ENCODE measurements at regions not wholly inside any gene's neighbourhood (a gene's known extent, or its start where the extent isn't known, plus 50 kb on each side); places are given as distances from the start of the nearest gene placed in this dataset.

DNA sequence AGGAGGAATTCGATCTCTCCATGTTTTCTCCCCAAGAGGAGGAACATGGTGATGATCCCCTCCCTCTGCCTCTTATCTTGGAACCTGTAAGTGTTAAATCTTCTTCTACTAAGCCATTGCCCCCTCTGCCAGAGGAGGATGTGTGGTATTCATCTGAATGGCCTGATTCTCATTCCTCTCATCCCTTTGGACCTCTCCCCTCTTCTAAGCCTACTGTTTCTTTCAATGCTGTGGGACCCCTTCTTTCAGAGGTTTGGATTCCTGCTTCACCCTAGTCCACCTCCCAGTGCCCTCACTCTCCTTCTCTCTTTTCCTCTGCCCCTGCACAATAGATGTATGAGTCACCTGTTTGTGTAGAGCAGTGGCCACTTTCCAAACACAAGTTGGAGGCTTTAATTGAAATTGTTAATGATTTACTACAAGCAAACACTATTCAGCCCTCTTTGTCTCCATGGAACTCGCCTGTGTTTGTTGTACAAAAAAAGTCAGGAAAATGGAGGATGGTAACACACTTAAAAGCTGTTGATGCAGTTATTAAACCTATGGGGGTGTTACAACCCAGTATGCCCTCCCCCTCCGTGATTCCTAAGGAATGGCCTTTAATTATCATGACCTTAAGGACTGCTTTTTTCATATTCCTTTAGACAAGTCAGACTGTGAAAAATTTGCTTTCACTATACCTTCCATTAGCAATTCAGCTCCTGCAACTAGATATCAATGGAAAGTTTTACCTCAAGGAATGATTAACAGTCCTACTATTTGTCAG is 192.1 kb upstream of the ALG10B start:
- peaks cover 6% of the 10 kb centered on the region for H3K27me3 Mint-ChIP-seq
- H3K4me3 Mint-ChIP-seq = no peak overlapping the region
- no peaks in the 10 kb centered on the region for H3K4me1 Mint-ChIP-seq
- peaks cover 4% of the 10 kb centered on the region for H3K9me3 Mint-ChIP-seq
- no peaks in the 10 kb centered on the region for H3K36me3 Mint-ChIP-seq
- H3K27ac Mint-ChIP-seq = no peak overlapping the region

DNA sequence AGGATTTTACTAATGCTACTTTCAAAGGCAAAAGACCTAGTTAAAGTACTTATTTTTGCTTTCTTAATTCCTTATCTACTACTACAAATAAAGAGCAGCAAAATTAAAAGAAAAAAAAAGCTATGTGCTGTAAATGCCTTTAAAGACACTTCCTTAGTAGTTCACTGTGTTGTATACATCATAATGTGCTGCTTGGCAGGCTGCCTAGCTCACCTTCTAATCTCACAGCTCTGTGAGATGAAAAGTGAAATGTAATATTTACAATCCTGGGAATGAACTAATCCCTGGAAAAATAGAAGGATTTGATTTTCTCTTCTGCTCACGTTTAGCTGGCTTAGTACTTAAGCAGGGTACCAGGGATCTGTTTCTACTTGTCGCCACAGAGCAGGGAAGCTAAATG is 184.4 kb upstream of the ALG10B start:
- H3K27me3 Mint-ChIP-seq = peaks cover 15% of the 10 kb centered on the region
- H3K4me3 Mint-ChIP-seq = no peak overlapping the region
- no peak overlapping the region for H3K27ac Mint-ChIP-seq
- H3K4me1 Mint-ChIP-seq = no peaks in the 10 kb centered on the region
- no peaks in the 10 kb centered on the region for H3K9me3 Mint-ChIP-seq
- no peaks in the 10 kb centered on the region for H3K36me3 Mint-ChIP-seq

DNA sequence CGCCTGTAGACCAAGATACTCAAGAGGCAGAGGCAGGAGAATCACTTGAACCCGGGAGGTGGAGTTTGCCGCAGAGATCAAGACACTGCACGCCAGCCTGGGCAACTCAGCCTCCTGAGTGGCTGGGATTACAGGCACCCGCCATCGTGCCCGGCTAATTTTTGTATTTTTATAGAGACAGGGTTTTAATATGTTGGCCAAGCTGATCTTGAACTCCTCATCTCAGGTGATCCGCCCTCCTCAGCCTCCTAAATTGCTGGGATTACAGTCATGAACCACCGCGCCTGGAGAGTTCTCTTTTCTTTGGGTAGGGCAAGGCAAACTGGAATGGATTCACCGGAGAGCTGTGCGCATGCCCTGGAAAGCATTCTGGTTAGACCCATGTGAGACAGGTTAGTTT is 179.3 kb upstream of the ALG10B start:
- Mint-ChIP-seq H3K4me3 (no peak overlapping the region), H3K36me3 (no peaks in the 10 kb centered on the region), H3K27ac (no peak overlapping the region), H3K27me3 (peaks cover 10% of the 10 kb centered on the region), H3K4me1 (peaks cover 10% of the 10 kb centered on the region), H3K9me3 (no peaks in the 10 kb centered on the region)

DNA sequence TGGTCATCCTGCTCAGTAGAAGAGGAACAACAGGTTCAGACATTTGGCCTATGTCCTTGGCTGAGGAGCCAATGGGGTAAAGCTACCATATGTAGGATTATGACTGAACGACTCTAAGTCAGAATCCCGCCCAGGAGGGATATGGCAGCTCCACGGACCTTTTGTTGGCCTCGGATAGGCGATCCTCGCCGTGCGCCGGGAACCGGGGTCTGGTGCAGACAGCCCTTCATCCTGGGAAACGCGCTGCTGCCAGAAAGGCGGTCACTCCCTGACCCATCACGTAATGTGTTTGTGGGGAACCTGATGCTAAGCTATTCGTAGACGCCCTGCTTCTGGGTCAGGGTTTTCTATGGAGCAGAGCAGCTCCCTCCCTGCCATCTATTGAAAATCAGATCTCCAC is 178.9 kb upstream of the ALG10B start:
- Mint-ChIP-seq H3K36me3 (no peaks in the 10 kb centered on the region), H3K27me3 (peaks cover 7% of the 10 kb centered on the region), H3K4me1 (peaks cover 10% of the 10 kb centered on the region), H3K4me3 (no peak overlapping the region), H3K9me3 (no peaks in the 10 kb centered on the region), H3K27ac (no peak overlapping the region)

DNA sequence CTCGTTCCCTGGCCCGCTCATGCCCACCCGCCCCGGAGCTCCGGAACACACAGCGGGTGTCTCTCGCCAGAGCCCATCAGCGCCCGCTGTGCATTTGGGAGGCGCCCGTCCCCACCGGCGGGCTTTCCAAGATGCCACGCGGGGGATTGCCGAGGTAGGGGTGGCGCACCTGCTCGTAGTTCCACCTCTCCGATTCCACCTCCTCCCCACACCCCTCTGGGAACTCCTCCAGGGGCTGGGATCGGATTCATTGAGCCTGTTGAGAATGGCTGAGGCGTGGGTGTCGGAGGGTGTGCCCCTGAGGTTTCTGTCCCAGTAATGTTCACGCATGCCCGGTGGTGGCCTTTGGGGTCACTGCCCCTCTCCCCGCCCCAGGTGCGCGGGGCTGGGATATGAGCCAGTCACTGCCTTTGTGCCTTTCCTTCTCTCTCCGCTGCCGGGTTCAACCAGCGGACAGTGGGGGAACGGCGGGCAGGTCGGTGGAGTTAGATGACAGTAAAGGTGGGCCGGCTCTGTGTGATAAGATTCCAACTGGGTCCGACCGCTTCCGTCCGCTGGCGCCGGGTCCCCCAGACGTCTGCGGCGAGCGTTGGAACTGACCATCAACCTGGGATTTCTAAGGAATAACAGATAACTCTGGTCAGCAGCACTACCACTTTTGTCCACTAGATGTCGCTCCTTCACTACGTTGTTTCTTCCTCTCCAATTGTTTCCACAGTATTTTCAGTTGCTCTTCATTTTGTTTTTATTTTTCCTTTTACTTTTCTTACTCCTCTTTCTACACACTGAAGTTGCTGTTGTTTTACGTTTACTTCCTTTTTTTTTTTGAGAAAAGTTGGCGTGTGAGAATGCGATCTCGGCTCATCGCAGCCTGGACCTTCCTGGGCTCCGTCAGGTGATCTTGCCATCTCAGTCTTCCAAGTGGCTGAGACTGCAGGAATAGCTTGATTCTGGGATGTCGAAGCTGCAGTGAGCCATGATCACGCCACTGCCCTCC is 178.1 kb upstream of the ALG10B start:
- no peaks in the 10 kb centered on the region for H3K36me3 Mint-ChIP-seq
- peak overlapping the region; percentile 81 for H3K4me3 Mint-ChIP-seq
- peaks cover 10% of the 10 kb centered on the region for H3K4me1 Mint-ChIP-seq
- no peaks in the 10 kb centered on the region for H3K9me3 Mint-ChIP-seq
- no peak overlapping the region for H3K27ac Mint-ChIP-seq
- peaks cover 6% of the 10 kb centered on the region for H3K27me3 Mint-ChIP-seq

DNA sequence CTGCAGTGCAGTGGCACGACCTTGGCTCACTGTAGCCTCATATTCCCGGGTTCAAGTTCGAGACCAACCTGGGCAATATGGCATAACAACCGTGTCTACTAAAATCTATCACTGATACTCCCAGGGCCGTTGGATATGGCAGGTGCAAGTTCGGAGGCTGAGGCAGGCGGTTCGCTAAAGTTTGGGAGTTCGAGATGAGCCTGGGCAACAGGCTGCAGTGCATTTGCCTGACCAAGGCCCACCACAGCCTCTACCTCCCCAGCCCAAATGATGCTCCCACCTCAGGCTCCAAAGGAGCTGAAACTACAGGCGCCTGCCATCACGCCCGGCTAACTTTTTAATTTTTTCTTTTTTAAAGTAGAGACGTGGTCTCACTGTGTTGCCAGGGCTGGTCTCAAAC is 177.1 kb upstream of the ALG10B start:
- Mint-ChIP-seq H3K27ac (no peak overlapping the region), H3K9me3 (no peaks in the 10 kb centered on the region), H3K36me3 (no peaks in the 10 kb centered on the region), H3K4me3 (no peak overlapping the region), H3K4me1 (peaks cover 10% of the 10 kb centered on the region), H3K27me3 (peaks cover 6% of the 10 kb centered on the region)

DNA sequence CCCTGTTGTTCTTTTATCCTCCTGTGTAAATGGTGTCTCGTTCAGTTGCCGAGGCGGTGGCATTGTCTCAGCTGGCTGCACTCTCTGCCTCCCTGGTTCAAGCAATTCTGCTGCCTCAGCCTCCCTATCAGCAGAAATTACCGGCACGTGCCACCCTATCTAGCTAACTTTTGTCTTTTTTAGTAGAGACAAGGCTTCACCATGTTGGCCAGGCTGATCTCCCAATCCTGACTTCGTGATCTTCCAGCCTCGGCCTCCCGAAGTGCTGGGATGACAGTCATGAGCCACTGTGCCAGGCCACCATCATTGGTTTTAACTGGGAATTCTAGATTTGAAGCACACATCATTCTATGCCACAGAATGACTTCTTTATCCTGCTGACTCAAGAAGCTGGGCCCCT is 175.3 kb upstream of the ALG10B start:
- Mint-ChIP-seq H3K4me1 (peaks cover 10% of the 10 kb centered on the region), H3K9me3 (no peaks in the 10 kb centered on the region), H3K4me3 (no peak overlapping the region), H3K27ac (no peak overlapping the region), H3K36me3 (no peaks in the 10 kb centered on the region), H3K27me3 (peaks cover 6% of the 10 kb centered on the region)

DNA sequence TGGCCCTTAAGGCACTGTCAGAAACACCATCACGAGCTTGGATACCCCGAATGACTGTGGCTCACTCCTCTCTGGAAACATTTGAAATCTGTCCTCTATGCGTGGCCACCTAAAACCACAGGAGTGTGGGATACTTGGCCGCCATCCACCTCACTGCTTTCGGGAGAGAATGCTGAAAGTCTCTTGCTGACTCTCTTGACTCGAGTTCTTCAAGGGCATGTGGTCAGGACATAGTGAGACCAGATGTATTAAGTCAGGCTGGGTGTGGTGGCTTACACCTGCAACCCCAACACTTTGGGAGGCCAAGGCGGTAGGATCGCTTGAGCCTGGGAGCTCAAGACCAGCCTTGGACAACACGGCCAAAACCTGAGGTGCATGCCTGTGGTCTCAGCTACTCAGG is 174.7 kb upstream of the ALG10B start:
- H3K27ac Mint-ChIP-seq = no peak overlapping the region
- H3K9me3 Mint-ChIP-seq = no peaks in the 10 kb centered on the region
- peaks cover 10% of the 10 kb centered on the region for H3K4me1 Mint-ChIP-seq
- H3K4me3 Mint-ChIP-seq = no peak overlapping the region
- no peaks in the 10 kb centered on the region for H3K36me3 Mint-ChIP-seq
- peaks cover 4% of the 10 kb centered on the region for H3K27me3 Mint-ChIP-seq

DNA sequence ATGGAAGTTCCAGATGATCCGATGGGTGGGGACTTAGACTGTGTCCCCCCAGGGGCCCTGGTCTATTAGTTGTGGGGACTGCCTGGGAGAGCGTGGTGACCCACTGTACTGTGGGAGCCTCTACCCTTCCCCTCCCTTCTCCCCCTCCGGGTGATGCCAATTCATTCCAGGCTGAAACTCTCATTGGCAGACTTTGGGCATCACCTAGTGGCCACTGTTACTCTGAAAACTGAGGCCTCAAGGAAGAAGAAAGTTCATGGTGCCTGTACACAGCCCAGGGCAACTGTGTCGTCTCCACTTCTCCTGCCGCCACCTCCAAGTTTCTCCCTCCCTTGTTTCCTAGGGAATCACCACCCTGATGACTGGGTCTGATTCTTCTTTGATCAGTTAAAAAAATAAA is 173.6 kb upstream of the ALG10B start:
- peaks cover 10% of the 10 kb centered on the region for H3K9me3 Mint-ChIP-seq

DNA sequence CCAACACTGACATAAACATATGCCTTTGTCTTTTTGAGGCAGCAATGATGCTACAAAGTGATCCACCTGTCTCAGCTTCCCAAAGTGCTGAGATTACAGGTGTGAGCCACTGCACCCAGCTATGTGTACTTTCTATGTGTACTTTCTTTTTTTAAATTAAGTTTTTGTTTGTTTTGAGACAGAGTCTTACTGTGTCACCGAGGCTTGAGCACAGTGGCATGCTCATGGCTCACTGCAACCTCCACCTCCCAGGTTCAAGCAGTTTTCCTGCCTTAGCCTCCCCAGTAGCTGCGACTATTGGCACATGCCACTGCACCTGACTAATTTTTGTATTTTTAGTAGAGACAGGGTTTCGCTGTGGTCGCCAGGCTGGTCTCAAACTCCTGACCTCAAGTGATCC is 172.5 kb upstream of the ALG10B start:
- peaks cover under 1% of the 10 kb centered on the region for H3K4me1 Mint-ChIP-seq
- no peak overlapping the region for H3K27ac Mint-ChIP-seq
- H3K36me3 Mint-ChIP-seq = peaks cover 2% of the 10 kb centered on the region
- H3K4me3 Mint-ChIP-seq = no peak overlapping the region
- peaks cover 16% of the 10 kb centered on the region for H3K9me3 Mint-ChIP-seq
- no peaks in the 10 kb centered on the region for H3K27me3 Mint-ChIP-seq

More for the DNA sequence above, 173.6 kb upstream of the ALG10B start:
- Mint-ChIP-seq H3K27me3 (peaks cover 4% of the 10 kb centered on the region), H3K4me1 (peaks cover 10% of the 10 kb centered on the region), H3K4me3 (no peak overlapping the region), H3K36me3 (peaks cover 2% of the 10 kb centered on the region), H3K27ac (no peak overlapping the region)

DNA sequence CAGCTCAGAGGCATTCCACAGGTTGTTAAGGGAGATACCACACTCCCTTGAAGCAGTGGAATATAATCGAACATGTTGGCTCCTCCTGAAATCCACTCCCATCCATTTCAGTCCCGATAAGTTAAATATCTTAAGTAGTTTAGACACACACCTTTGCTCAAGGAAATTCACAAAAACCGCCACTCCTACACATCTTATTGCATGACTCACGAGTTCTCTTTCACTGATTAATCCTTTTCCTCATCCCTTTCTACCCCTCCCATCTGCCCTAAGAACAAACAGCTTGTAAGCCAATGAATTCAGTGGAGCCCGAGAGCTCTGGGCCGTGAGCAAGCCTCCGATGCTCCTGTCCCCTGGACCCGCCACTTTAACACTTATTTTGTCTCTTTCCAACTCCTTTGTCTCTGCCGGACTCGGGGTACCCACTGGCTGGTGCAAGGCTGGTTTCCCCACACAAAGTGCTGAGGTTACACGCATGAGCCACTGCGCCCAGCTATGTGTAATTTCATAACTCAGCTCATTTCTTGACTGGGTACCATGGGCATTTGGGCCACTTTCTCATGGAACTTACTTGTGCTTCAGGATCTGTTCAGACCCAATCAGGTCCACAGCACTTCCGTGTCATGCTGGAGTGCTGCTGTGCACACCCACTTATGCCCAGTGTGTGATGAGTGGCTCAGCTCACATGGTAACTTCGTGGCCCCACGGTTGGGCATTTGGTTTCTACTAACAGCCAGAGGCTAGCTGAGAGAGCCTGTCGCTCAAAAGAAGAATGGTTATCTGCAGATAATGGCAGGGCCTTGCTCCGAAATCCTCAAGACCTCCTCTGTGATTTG is 171.8 kb upstream of the ALG10B start:
- no peaks in the 10 kb centered on the region for H3K4me1 Mint-ChIP-seq
- H3K4me3 Mint-ChIP-seq = no peak overlapping the region
- no peak overlapping the region for H3K27ac Mint-ChIP-seq
- H3K36me3 Mint-ChIP-seq = peaks cover 2% of the 10 kb centered on the region
- peaks cover 16% of the 10 kb centered on the region for H3K9me3 Mint-ChIP-seq
- H3K27me3 Mint-ChIP-seq = no peaks in the 10 kb centered on the region

DNA sequence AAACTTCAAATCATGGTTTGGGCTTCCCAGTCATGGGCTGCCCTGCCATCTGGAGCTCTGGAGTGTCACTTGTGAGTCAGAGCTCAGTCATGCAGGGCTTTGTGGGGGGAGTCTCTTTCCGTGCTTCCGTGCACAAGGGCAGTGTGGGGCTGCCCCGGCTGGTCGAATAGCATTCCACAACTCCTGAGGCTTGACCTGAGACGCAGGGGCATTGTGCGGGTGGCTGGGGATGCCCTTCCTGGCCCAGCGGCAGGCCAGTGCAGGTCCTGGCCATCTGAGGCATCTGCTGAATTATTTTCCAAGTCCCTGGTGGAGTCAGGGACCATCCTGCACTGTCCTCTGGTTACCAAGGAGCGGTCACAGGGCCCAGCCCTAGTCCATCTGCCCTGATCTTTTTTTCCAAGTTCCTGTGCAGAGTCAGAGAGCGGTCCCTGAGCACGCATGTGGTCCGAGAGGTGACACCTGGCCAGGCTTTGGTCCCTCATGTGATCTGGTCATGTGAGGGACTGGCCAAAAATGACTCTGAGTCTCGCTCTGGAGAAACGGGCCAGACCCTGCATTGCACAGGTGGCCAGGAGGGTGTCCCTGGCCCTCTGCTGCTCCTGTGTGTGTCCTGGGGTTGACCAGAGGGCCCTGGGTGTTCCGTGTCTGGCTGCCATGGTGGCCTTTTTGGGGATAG is 167.0 kb upstream of the ALG10B start:
- Mint-ChIP-seq H3K4me1 (no peaks in the 10 kb centered on the region), H3K9me3 (peaks cover 16% of the 10 kb centered on the region), H3K27ac (no peak overlapping the region), H3K27me3 (no peaks in the 10 kb centered on the region), H3K36me3 (peaks cover 2% of the 10 kb centered on the region), H3K4me3 (no peak overlapping the region)

DNA sequence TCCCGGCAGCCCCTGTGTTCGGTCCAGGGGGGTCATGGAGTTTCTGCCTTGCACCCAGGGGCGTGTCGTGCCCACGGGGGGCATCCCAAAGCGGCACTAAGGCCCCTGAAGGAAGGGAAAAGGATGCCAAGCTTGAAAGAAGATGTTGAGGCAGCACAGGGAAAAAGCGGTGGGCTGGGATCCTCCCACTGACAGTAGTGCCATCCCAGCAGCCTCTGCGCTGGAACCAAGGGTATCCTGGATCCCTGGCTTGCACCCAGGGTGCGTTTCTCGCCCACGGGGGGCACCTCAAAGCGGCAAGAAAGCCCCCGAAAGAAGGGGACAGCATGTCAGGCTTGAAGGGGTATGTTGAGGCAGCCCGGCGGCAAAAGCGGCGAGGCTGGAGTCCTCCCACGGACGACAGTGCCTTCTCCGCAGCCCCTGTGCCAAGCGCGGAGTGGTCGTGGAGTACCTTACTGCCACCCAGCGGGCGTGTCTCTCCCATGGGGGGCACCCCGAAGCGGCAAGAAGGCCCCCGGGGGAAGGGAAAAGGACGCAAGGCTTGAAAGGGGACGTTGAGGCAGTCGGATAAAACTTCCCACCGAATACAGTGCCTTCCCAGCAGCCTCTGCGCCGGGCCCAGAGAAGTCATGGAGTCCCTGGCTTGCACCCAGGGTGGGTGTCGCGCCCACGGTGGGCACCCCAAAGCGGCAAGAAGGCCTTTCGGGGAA is 164.4 kb upstream of the ALG10B start:
- no peaks in the 10 kb centered on the region for H3K27me3 Mint-ChIP-seq
- H3K4me1 Mint-ChIP-seq = no peaks in the 10 kb centered on the region
- no peak overlapping the region for H3K4me3 Mint-ChIP-seq
- peaks cover 2% of the 10 kb centered on the region for H3K36me3 Mint-ChIP-seq
- H3K27ac Mint-ChIP-seq = no peak overlapping the region
- peaks cover 14% of the 10 kb centered on the region for H3K9me3 Mint-ChIP-seq

DNA sequence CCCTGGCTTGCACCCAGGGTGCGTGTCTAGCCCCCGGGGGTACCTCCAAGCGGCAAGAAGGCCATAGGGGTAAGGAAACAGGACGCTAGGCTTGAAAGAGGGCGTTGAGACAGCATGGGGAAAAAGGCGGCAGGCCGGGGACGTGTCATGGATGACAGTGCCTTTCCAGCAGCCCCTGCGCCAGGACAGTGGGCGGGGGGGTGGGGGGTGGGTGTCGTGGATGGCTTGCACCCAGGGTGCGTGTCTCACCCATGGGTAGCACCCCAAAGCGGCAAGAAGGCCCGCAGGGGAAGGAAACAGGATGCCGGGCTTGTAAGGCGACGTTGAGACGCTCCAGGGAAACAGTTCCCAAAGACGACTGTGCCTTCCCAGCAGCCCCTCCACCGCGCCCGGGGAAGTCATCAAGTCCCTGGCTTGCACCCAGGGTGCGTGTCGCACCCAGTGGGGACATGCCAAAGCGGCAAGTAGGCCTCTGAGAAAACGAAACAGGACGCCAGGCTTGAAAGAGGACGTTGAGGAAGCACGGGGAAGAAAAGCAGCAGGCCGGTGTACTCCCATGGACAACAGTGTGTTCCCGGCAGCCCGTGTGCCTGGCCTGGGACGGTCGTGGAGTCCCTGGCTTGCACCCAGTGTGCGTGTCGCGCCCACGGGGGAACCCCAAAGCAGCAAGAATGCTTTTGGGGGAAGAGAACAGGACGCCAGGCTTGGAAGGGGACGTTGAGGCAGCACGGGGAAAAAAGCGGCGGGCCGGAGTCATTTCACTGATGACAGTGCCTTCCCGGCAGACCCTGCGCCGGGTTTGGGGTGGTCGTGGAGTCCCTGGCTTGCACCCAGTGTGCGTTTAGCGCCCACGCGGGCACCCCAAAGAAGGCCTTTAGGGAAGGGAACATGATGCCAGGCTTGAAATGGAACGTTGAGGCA is 163.5 kb upstream of the ALG10B start:
- H3K4me3 Mint-ChIP-seq = no peak overlapping the region
- peaks cover 5% of the 10 kb centered on the region for H3K9me3 Mint-ChIP-seq
- H3K27ac Mint-ChIP-seq = no peak overlapping the region

More for the DNA sequence above, 163.5 kb upstream of the ALG10B start:
- Mint-ChIP-seq H3K4me1 (no peaks in the 10 kb centered on the region), H3K36me3 (no peaks in the 10 kb centered on the region), H3K27me3 (no peaks in the 10 kb centered on the region)
